HepG2 (cell line): ENCODE measurements at regions not wholly inside any gene's neighbourhood (a gene's known extent, or its start where the extent isn't known, plus 50 kb on each side); places are given as distances from the start of the nearest gene placed in this dataset.

Experiments
- ATAC-seq: fragments of 200-7000 bp; cut with Tn5 transposase; 3 replicates; pipeline ENCODE4 v1.9.1; 2020; ENCODE audit warnings: mild to moderate bottlenecking, moderate library complexity
- BruUV-seq: library from RNA; stranded (reverse); fragments of 400-500 nt; replicated peaks from 2 replicates; lab custom pipeline; 2021; lab: Mats Ljungman, UMichigan
- CTCF ChIA-PET: fragments of 300-600 bp; formaldehyde crosslinking; extraction: SDS; loops from one replicate; lab custom pipeline; 2021; ENCODE audit warnings: low total read pairs, inconsistent platforms, low intra/inter-chr PET ratio; lab: Yijun Ruan, JAX
- POLR2A ChIA-PET: fragments of 350-600 bp; sonication (Branson Sonifier 250); formaldehyde crosslinking; loops from one replicate; lab custom pipeline; 2020; ENCODE audit warnings: antibody characterized with exemption, inconsistent platforms; lab: Yijun Ruan, JAX
- DNase-seq: peaks from one replicate; pipeline ENCODE4 v3.0.0-alpha.2; 2015; ENCODE audit warnings: low spot score
- FAIRE-seq: peaks from 3 replicates; lab custom pipeline; 2011; peaks lifted over from hg19 to GRCh38; lab: Jason Lieb, UNC
- H2AFZ ChIP-seq: one replicate; pipeline ENCODE4 v1.6.1; 2011; ENCODE audit warnings: low read length, inconsistent platforms
- H3K27ac ChIP-seq: fragments of 300-600 bp; 3 replicates; pipeline ENCODE4 v1.8.0; 2011; ENCODE audit warnings: mixed run types, mild to moderate bottlenecking, mixed read lengths, low read length, inconsistent platforms; ENCODE audit not compliant: insufficient read depth; ENCODE audit errors: extremely low read length
- H3K27me3 ChIP-seq, 2 experiments: fragments of 200-600 bp in 1 of 2; 2 replicates in 1 of 2; 3 replicates in 1 of 2; pipeline versions ENCODE4 v1.6.0 to v1.8.0; 2011; ENCODE audit warnings: low read length in 2 of 2, mild to moderate bottlenecking in 2 of 2, moderate library complexity in 2 of 2, inconsistent platforms in 1 of 2; ENCODE audit not compliant: insufficient read depth in 2 of 2, control insufficient read depth in 1 of 2
- H3K36me3 ChIP-seq, 2 experiments: fragments of 200-600 bp in 1 of 2; replicated peaks in 1 of 2; 2 replicates in 1 of 2; 3 replicates in 1 of 2; pipeline versions ENCODE4 v1.5.1 to v1.8.0; 2011; ENCODE audit warnings: low read length in 2 of 2, inconsistent platforms in 1 of 2; ENCODE audit not compliant: insufficient read depth in 2 of 2, control insufficient read depth in 1 of 2
- H3K4me1 ChIP-seq: 2 replicates; pipeline ENCODE4 v1.5.1; 2012; ENCODE audit warnings: low read length, inconsistent platforms; ENCODE audit not compliant: insufficient read depth
- H3K4me2 ChIP-seq: 2 replicates; pipeline ENCODE4 v1.6.0; 2011; ENCODE audit warnings: low read depth, low read length, inconsistent platforms
- H3K4me3 ChIP-seq, 3 experiments: fragments of 200-600 bp in 1 of 3; sonication (generic), shearing (Covaris generic) in 1 of 3; replicated peaks in 1 of 3; 2 replicates each; pipeline ENCODE4 v1.5.1; 2011 to 2016; ENCODE audit warnings: low read length in 3 of 3, inconsistent platforms in 2 of 3, low read depth in 2 of 3, mild to moderate bottlenecking in 2 of 3, control low read depth in 1 of 3, mixed read lengths in 1 of 3; ENCODE audit not compliant: insufficient read depth in 1 of 3
- H3K79me2 ChIP-seq: one replicate; pipeline ENCODE4 v1.6.1; 2011; ENCODE audit warnings: low read length, inconsistent platforms; ENCODE audit not compliant: insufficient read depth
- H3K9ac ChIP-seq: 2 replicates; pipeline ENCODE4 v1.6.0; 2011; ENCODE audit warnings: mild to moderate bottlenecking, low read depth, low read length, inconsistent platforms; ENCODE audit not compliant: insufficient read depth
- H3K9me3 ChIP-seq: 2 replicates; pipeline ENCODE4 v1.5.1; 2012; ENCODE audit warnings: mild to moderate bottlenecking, low read length
- H4K20me1 ChIP-seq: 2 replicates; pipeline ENCODE4 v1.6.0; 2011; ENCODE audit warnings: inconsistent platforms, mild to moderate bottlenecking, low read length, moderate library complexity; ENCODE audit not compliant: insufficient read depth
- AKNA ChIP-seq: sonication (generic); formaldehyde crosslinking; IDR thresholded peaks from 2 replicates; pipeline ENCODE4 v1.4.0; 2020; ENCODE audit warnings: missing genetic modification reagents, borderline replicate concordance
- CREBL2 ChIP-seq: sonication (generic); formaldehyde crosslinking; IDR thresholded peaks from 2 replicates; pipeline ENCODE4 v1.8.1; 2023; ENCODE audit warnings: missing genetic modification reagents, mild to moderate bottlenecking, borderline replicate concordance
- HOXD1 ChIP-seq: sonication (generic); formaldehyde crosslinking; IDR thresholded peaks from 2 replicates; pipeline ENCODE4 v1.5.0; 2020; ENCODE audit warnings: missing genetic modification reagents
- NR0B2 ChIP-seq: sonication (generic); formaldehyde crosslinking; IDR thresholded peaks from 2 replicates; pipeline ENCODE4 v1.4.0; 2020; ENCODE audit warnings: mild to moderate bottlenecking, missing genetic modification reagents
- NR2C2 ChIP-seq: sonication (generic); formaldehyde crosslinking; IDR thresholded peaks from 2 replicates; pipeline ENCODE4 v1.4.0; 2020; ENCODE audit warnings: missing genetic modification reagents, mild to moderate bottlenecking, moderate library complexity, borderline replicate concordance
- PHB2 ChIP-seq: fragments of 450-650 bp; IDR thresholded peaks from 2 replicates; pipeline ENCODE4 v1.6.1; 2018; ENCODE audit not compliant: partially characterized antibody
- PHF20 ChIP-seq: sonication (generic); formaldehyde crosslinking; IDR thresholded peaks from 2 replicates; pipeline ENCODE4 v1.5.0; 2020; ENCODE audit warnings: mild to moderate bottlenecking, missing genetic modification reagents
- REPIN1 ChIP-seq: sonication (generic); formaldehyde crosslinking; IDR thresholded peaks from 2 replicates; pipeline ENCODE4 v1.8.0; 2022; ENCODE audit warnings: missing genetic modification reagents, low read depth, mild to moderate bottlenecking, borderline replicate concordance
- SETDB1 ChIP-seq: sonication (generic); formaldehyde crosslinking; IDR thresholded peaks from 2 replicates; pipeline ENCODE4 v1.5.1; 2020; ENCODE audit warnings: missing genetic modification reagents, mild to moderate bottlenecking, borderline replicate concordance
- SRSF4 ChIP-seq: fragments of 200-400 bp; formaldehyde crosslinking; IDR thresholded peaks from one replicate; pipeline ENCODE4 v1.6.1; 2018; ENCODE audit warnings: mild to moderate bottlenecking, low read depth, low read length, moderate library complexity; ENCODE audit not compliant: poor library complexity, severe bottlenecking
- TRAFD1 ChIP-seq: sonication (generic); formaldehyde crosslinking; IDR thresholded peaks from 2 replicates; pipeline ENCODE4 v1.5.1; 2020; ENCODE audit warnings: missing genetic modification reagents, mild to moderate bottlenecking, borderline replicate concordance
- ZBTB7B ChIP-seq: sonication (generic); formaldehyde crosslinking; IDR thresholded peaks from 2 replicates; pipeline ENCODE4 v1.4.0; 2020; ENCODE audit warnings: missing genetic modification reagents
- ZFAT ChIP-seq: sonication (generic); formaldehyde crosslinking; conservative IDR thresholded peaks from 2 replicates; pipeline ENCODE4 v1.8.1; 2023; ENCODE audit warnings: missing genetic modification reagents, inconsistent platforms
- ZNF12 ChIP-seq: sonication (generic); formaldehyde crosslinking; IDR thresholded peaks from 2 replicates; pipeline ENCODE4 v1.5.0; 2020; ENCODE audit warnings: missing genetic modification reagents
- ZNF430 ChIP-seq: sonication (generic); formaldehyde crosslinking; IDR thresholded peaks from 2 replicates; pipeline ENCODE4 v1.9.0; 2021; ENCODE audit warnings: mild to moderate bottlenecking, missing genetic modification reagents
- ZNF619 ChIP-seq: sonication (generic); formaldehyde crosslinking; IDR thresholded peaks from 2 replicates; pipeline ENCODE4 v1.4.0; 2020; ENCODE audit warnings: mild to moderate bottlenecking, missing genetic modification reagents
- ZSCAN5A ChIP-seq: sonication (generic); formaldehyde crosslinking; IDR thresholded peaks from 2 replicates; pipeline ENCODE4 v1.8.0; 2022; ENCODE audit warnings: mild to moderate bottlenecking, missing genetic modification reagents, borderline replicate concordance
- WGBS: methylation state at CpG from one replicate; pipeline ENCODE4 v1.1.6; 2017; ENCODE audit warnings: low lambda C conversion rate; 5-methylcytosine and 5-hydroxymethylcytosine counted together
- in situ Hi-C: cut with HindIII; loops from 2 replicates; pipeline ENCODE4 v1.10.0; 2017; ENCODE audit warnings: low pct_unique_long_range_greater_than_20kb; ENCODE audit not compliant: extremely low pct_ligation_motif_present
- intact Hi-C: fragments of 100-400 bp; cut with micrococcal nuclease; formaldehyde crosslinking; loops from one replicate; pipeline ENCODE4 v1.10.0; 2022; ENCODE audit not compliant: unreplicated experiment

GRCh38 chr2:143852759-143853158 lies 667.2 kb downstream of the ZEB2 start (continued):
- no peak for TF ChIP-seq ZSCAN5A (CRISPR knock-in tag)
- TF ChIP-seq SETDB1 (CRISPR knock-in tag): no peak
- no peak for TF ChIP-seq PHF20 (CRISPR knock-in tag)
- TF ChIP-seq REPIN1 (CRISPR knock-in tag): no peak
- TF ChIP-seq HOXD1 (CRISPR knock-in tag): no peak
- no peak for TF ChIP-seq NR2C2
- TF ChIP-seq TRAFD1: no peak
- no peak for TF ChIP-seq SRSF4

- no peak for ATAC-seq
- no peaks in the 10 kb centered on the region for H3K36me3 ChIP-seq
- intact Hi-C loops (no loop called here), in situ Hi-C loops (no loop called here)
- WGBS: 2% methylated on average over 3 of the region's 3 CpGs
- no peaks in the 10 kb centered on the region for H3K27me3 ChIP-seq
- ChIA-PET CTCF (no interaction called here), POLR2A (no interaction called here)
- H3K9me3 ChIP-seq: no peaks in the 10 kb centered on the region
- H4K20me1 ChIP-seq: no peaks in the 10 kb centered on the region
- FAIRE-seq: no peak
- H3K4me2 ChIP-seq: no peak overlapping the region
- BruUV-seq: no TSS peak
- no peaks in the 10 kb centered on the region for H3K79me2 ChIP-seq
- no peak overlapping the region for H3K27ac ChIP-seq
- no peak for DNase-seq
- no peaks in the 10 kb centered on the region for H3K4me1 ChIP-seq
- no peak overlapping the region for H3K4me3 ChIP-seq
- no peak overlapping the region for H3K9ac ChIP-seq
- no peak overlapping the region for H2AFZ ChIP-seq
- TF ChIP-seq ZNF430 (CRISPR knock-in tag): no peak
- no peak for TF ChIP-seq NR0B2 (CRISPR knock-in tag)
- no peak for TF ChIP-seq ZFAT
- no peak for TF ChIP-seq AKNA (CRISPR knock-in tag)
- TF ChIP-seq PHB2: no peak
- no peak for TF ChIP-seq ZNF619 (CRISPR knock-in tag)
- no peak for TF ChIP-seq ZBTB7B
- no peak for TF ChIP-seq ZNF12
- TF ChIP-seq CREBL2 (CRISPR knock-in tag): no peak
Measured at GRCh38 chr2:143850084-143850483, 669.8 kb downstream of the ZEB2 start.
